Calu3 (cell line): ENCODE measurements at regions not wholly inside any gene's neighbourhood (a gene's known extent, or its start where the extent isn't known, plus 50 kb on each side); places are given as distances from the start of the nearest gene placed in this dataset.

ENCODE experiments used
- BruUV-seq: library from RNA; stranded (reverse); fragments of 400-500 nt; replicated peaks from 2 replicates; lab custom pipeline; 2021; lab: Mats Ljungman, UMichigan
- CTCF ChIA-PET: fragments of 300-600 bp; sonication (Branson Sonifier 250); formaldehyde crosslinking; loops from one replicate; lab custom pipeline; 2022; ENCODE audit warnings: antibody characterized with exemption; lab: Charles Lee
- DNase-seq: peaks from one replicate; pipeline ENCODE4 v3.0.0; 2022
- H3K27ac Mint-ChIP-seq: one replicate; pipeline ENCODE4 v1.8.0; 2022; ENCODE audit warnings: mixed read lengths; ENCODE audit not compliant: unreplicated experiment
- H3K27me3 Mint-ChIP-seq: one replicate; pipeline ENCODE4 v1.8.0; 2022; ENCODE audit warnings: mixed read lengths; ENCODE audit not compliant: unreplicated experiment
- H3K36me3 Mint-ChIP-seq: one replicate; pipeline ENCODE4 v1.8.0; 2022; ENCODE audit warnings: mild to moderate bottlenecking, moderate library complexity, mixed read lengths; ENCODE audit not compliant: insufficient read depth, unreplicated experiment
- H3K4me1 Mint-ChIP-seq: one replicate; pipeline ENCODE4 v1.8.0; 2022; ENCODE audit warnings: mild to moderate bottlenecking, low read depth, mixed read lengths; ENCODE audit not compliant: unreplicated experiment
- H3K4me3 Mint-ChIP-seq: one replicate; pipeline ENCODE4 v1.8.0; 2022; ENCODE audit warnings: mild to moderate bottlenecking, low read depth, moderate library complexity, mixed read lengths; ENCODE audit not compliant: unreplicated experiment
- H3K9me3 Mint-ChIP-seq: one replicate; pipeline ENCODE4 v1.8.0; 2022; ENCODE audit warnings: low read depth, mixed read lengths; ENCODE audit not compliant: unreplicated experiment
- intact Hi-C: fragments of 100-400 bp; cut with micrococcal nuclease; formaldehyde crosslinking; loops from one replicate; pipeline ENCODE4 v1.10.0; 2022; ENCODE audit not compliant: unreplicated experiment
- TF ChIP-seq, protein P1 (sequence below): fragments of 200-600 bp; IDR thresholded peaks from one replicate; pipeline ENCODE4 v1.8.0; 2022; ENCODE audit warnings: antibody characterized with exemption; ENCODE audit not compliant: unreplicated experiment

DNA sequence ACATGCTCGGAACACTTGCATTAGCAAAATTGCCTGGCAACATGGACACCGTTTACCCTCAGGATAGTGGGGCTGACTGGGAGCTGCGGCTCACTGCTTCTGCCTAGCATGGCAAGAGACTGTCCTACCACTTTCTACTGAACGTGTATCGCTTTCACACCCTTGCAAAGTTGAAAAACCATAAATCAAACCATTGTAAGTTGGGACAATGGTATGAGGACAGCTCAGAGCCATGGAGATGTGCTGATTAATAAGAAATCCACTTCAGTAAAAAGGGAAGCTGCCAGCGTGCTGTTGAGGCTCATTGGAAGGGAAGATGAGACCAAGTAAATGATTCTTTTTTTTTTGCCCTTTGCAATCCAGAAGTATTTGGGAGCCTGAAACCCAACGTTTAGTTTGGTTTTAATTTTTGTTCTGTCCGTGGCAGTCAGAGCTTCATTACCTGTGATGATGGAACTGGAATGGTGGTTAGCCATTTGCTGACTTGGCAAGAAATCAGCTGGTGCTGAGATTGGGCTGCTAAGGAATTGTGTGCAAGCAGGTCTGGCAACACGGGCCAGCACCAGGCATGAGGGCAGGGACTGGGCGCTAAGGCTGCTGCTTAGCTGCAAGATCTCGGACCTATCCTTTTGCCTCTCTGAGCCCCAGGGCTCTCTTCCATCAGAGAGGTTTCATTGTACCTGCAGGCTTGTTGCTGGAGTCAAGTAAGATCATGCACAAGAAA is 75.5 kb upstream of the HS6ST1 start:
- DNase-seq = no peak
- Mint-ChIP-seq H3K9me3 (no peaks in the 10 kb centered on the region), H3K27ac (no peak overlapping the region), H3K36me3 (peaks cover 5% of the 10 kb centered on the region), H3K4me3 (no peak overlapping the region), H3K4me1 (peaks cover 12% of the 10 kb centered on the region), H3K27me3 (no peaks in the 10 kb centered on the region)
- CTCF ChIA-PET = no interaction called here
- TF ChIP-seq, protein P1, sequence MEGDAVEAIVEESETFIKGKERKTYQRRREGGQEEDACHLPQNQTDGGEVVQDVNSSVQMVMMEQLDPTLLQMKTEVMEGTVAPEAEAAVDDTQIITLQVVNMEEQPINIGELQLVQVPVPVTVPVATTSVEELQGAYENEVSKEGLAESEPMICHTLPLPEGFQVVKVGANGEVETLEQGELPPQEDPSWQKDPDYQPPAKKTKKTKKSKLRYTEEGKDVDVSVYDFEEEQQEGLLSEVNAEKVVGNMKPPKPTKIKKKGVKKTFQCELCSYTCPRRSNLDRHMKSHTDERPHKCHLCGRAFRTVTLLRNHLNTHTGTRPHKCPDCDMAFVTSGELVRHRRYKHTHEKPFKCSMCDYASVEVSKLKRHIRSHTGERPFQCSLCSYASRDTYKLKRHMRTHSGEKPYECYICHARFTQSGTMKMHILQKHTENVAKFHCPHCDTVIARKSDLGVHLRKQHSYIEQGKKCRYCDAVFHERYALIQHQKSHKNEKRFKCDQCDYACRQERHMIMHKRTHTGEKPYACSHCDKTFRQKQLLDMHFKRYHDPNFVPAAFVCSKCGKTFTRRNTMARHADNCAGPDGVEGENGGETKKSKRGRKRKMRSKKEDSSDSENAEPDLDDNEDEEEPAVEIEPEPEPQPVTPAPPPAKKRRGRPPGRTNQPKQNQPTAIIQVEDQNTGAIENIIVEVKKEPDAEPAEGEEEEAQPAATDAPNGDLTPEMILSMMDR = no peak
- BruUV-seq = no TSS peak
- intact Hi-C loops = no loop called here

DNA sequence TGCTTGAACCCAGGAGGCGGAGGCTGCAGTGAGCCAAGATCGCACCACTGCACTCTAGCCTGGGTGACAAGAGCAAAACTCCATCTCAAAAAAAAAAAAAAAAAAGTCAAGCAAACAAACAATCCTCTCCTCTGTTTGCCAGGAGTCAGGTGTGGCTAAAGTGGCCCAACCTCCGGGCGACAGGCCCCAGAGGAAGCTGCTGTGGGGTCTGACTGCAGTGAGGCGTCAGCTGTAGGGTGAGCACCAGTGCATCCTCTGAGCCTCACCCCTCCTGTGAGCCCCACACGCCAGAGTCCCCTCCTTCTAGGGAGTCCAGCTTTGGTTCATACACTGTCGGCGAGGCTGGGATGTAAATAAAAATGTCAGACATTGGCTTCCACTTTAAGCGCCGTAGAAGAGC is 76.5 kb upstream of the HS6ST1 start:
- intact Hi-C loops = no loop called here
- TF ChIP-seq, protein P1 = no peak
- BruUV-seq = no TSS peak
- CTCF ChIA-PET = no interaction called here
- H3K36me3 Mint-ChIP-seq = peaks cover 5% of the 10 kb centered on the region
- H3K27me3 Mint-ChIP-seq = no peaks in the 10 kb centered on the region
- H3K9me3 Mint-ChIP-seq = no peaks in the 10 kb centered on the region
- no peak overlapping the region for H3K27ac Mint-ChIP-seq
- H3K4me1 Mint-ChIP-seq = peaks cover 12% of the 10 kb centered on the region
- no peak for DNase-seq
- no peak overlapping the region for H3K4me3 Mint-ChIP-seq

DNA sequence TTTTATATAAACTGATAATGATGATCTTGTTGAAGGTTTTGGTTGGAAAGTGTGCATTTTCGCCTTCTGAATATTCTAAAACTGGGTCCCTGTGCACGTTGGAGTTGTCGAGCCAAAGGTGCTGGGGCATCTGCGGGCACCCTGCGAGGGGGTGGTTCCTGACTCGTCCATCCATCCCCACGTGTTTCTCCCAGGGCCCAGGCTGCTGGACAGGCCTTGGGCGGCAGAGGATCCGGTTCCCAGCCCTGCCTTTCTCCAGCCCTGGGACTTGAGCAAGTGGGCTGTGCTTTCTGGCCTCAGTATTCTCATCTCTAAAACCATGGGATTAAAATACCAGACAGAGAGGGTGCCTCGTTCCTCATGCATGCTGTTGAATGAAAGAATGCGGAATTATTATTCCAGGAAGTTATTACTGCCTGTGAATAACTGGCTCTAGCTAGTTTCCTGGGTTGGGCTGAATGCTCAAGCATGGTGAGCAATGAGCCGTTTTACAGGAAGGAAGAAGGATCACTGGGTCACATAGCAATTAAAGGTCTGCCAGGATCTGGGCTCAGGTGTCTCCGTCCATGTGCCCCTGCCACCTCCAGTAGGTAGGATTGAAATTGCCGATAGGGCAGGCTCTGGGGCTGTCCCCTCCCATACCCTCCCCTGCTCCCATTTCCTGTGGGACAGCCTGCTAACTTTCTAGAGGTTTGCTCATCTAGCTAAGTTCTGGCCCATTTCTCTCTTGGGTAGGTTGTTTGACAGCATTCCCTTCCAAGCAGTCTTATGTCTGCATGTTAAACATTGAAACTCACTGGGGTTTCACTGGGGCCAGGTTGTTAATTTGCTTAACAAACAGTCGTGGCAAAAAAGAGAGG is 77.2 kb upstream of the HS6ST1 start:
- Mint-ChIP-seq H3K27ac (no peak overlapping the region), H3K4me3 (no peak overlapping the region), H3K9me3 (no peaks in the 10 kb centered on the region), H3K27me3 (no peaks in the 10 kb centered on the region), H3K4me1 (peaks cover 12% of the 10 kb centered on the region), H3K36me3 (peaks cover 5% of the 10 kb centered on the region)
- no TSS peak for BruUV-seq
- intact Hi-C loops = no loop called here
- CTCF ChIA-PET = no interaction called here
- TF ChIP-seq, protein P1 = no peak
- DNase-seq = peak; percentile 19

DNA sequence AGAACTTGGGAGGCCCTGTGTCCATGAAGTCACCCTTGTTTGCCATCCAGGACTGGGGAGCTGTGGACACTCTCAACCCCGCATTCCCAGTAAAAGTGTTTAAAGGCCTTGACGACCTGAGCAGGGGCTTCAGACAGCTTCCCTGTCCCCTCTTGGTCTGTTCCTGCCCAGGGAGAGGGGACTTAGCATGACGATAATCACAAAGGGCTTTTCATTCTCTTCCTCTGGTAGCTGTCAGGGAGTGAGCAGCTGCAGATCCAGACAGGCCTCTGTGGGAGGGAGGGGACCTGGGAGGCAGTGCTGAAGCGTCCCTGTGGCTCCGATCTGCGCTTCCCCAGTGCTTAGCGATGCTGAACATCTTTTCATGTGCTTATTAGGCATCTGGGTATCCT is 77.8 kb upstream of the HS6ST1 start:
- Mint-ChIP-seq H3K4me3 (no peak overlapping the region), H3K9me3 (no peaks in the 10 kb centered on the region), H3K4me1 (peaks cover 8% of the 10 kb centered on the region), H3K27me3 (no peaks in the 10 kb centered on the region), H3K27ac (no peak overlapping the region), H3K36me3 (peaks cover 5% of the 10 kb centered on the region)
- TF ChIP-seq, protein P1 = no peak
- no TSS peak for BruUV-seq
- DNase-seq = no peak
- intact Hi-C loops = no loop called here
- CTCF ChIA-PET = no interaction called here
